GM23248 (cell line): ENCODE measurements at regions not wholly inside any gene's neighbourhood (a gene's known extent, or its start where the extent isn't known, plus 50 kb on each side); places are given as distances from the start of the nearest gene placed in this dataset.

Experiments used
- DNase-seq: peaks from one replicate; pipeline ENCODE4 v3.0.0-alpha.2; 2015
- H2AFZ ChIP-seq: fragments of 200-600 bp; sonication (generic); 2 replicates; pipeline ENCODE4 v1.6.1; 2016; ENCODE audit warnings: antibody characterized with exemption
- H3F3A ChIP-seq: fragments of 200-600 bp; sonication (generic); 2 replicates; pipeline ENCODE4 v1.6.1; 2016; ENCODE audit warnings: mild to moderate bottlenecking, antibody characterized with exemption, mixed run types; ENCODE audit not compliant: insufficient read depth
- H3K27ac ChIP-seq: fragments of 200-600 bp; sonication (generic); 2 replicates; pipeline ENCODE4 v1.5.1; 2016; ENCODE audit warnings: mild to moderate bottlenecking
- H3K27me3 ChIP-seq: fragments of 200-600 bp; sonication (generic); replicated peaks from 2 replicates; pipeline ENCODE4 v1.6.1; 2016; ENCODE audit warnings: mild to moderate bottlenecking; ENCODE audit not compliant: insufficient read depth
- H3K36me3 ChIP-seq: fragments of 200-600 bp; sonication (generic); 2 replicates; pipeline ENCODE4 v1.6.1; 2016; ENCODE audit warnings: low read depth, mild to moderate bottlenecking
- H3K4me1 ChIP-seq: fragments of 200-600 bp; sonication (generic); 2 replicates; pipeline ENCODE4 v1.6.1; 2016; ENCODE audit warnings: mild to moderate bottlenecking; ENCODE audit not compliant: insufficient read depth
- H3K4me2 ChIP-seq: fragments of 200-600 bp; sonication (generic); one replicate; pipeline ENCODE4 v1.6.1; 2016; ENCODE audit warnings: mild to moderate bottlenecking; ENCODE audit not compliant: unreplicated experiment
- H3K4me3 ChIP-seq: fragments of 200-600 bp; sonication (generic); 2 replicates; pipeline ENCODE4 v1.5.1; 2016; ENCODE audit warnings: mild to moderate bottlenecking
- H3K79me2 ChIP-seq: fragments of 200-600 bp; sonication (generic); 2 replicates; pipeline ENCODE4 v1.6.1; 2016; ENCODE audit warnings: mild to moderate bottlenecking; ENCODE audit not compliant: insufficient read depth
- H3K9ac ChIP-seq: fragments of 200-600 bp; sonication (generic); 2 replicates; pipeline ENCODE4 v1.6.1; 2016; ENCODE audit warnings: mild to moderate bottlenecking
- H3K9me2 ChIP-seq: fragments of 200-600 bp; sonication (generic); 2 replicates; pipeline ENCODE4 v1.6.1; 2016; ENCODE audit warnings: mixed run types, mild to moderate bottlenecking, moderate library complexity; ENCODE audit not compliant: insufficient read depth
- H3K9me3 ChIP-seq: fragments of 200-600 bp; sonication (generic); one replicate; pipeline ENCODE4 v1.6.1; 2017; ENCODE audit warnings: low read depth
- H4K20me1 ChIP-seq: fragments of 200-600 bp; sonication (generic); 2 replicates; pipeline ENCODE4 v1.6.0; 2016; ENCODE audit not compliant: insufficient read depth
- EZH2 ChIP-seq: fragments of 200-600 bp; sonication (generic); IDR thresholded peaks from 2 replicates; pipeline ENCODE4 v1.6.1; 2018; ENCODE audit warnings: antibody characterized with exemption, mild to moderate bottlenecking; ENCODE audit not compliant: insufficient read depth, poor library complexity, severe bottlenecking
- EZH2phosphoT487 ChIP-seq: fragments of 200-600 bp; sonication (generic); IDR thresholded peaks from 2 replicates; pipeline ENCODE4 v1.6.1; 2018; ENCODE audit warnings: antibody characterized with exemption, moderate library complexity, mild to moderate bottlenecking, low read depth; ENCODE audit not compliant: insufficient read depth
- WGBS, 2 experiments: methylation state at CpG; one replicate each; pipeline ENCODE4 v1.1.6; 2015 to 2017; ENCODE audit warnings: low lambda C conversion rate in 2 of 2, low coverage in 1 of 2; ENCODE audit errors: missing lambda C conversion rate in 2 of 2; 5-methylcytosine and 5-hydroxymethylcytosine counted together
- in situ Hi-C: fragments of 300-500 bp; cut with MboI; formaldehyde crosslinking; loops from 2 replicates; pipeline ENCODE4 v1.15.0; 2020

- Histone ChIP-seq H3K36me3 (no peaks in the 10 kb centered on the region), H2AFZ (no peak overlapping the region)
- DNase-seq, result no peak
Measured at GRCh38 chr9:88737876-88738275, 202.9 kb downstream of the NXNL2 start.

GRCh38 chr9:88738709-88739108, 203.7 kb downstream of the NXNL2 start:
- peak overlapping the region; percentile 49 for H3K4me2 ChIP-seq
- H3K9me3 ChIP-seq, result no peaks in the 10 kb centered on the region
- TF ChIP-seq EZH2phosphoT487, result no peak
- no peak for TF ChIP-seq EZH2
- H3K4me1 ChIP-seq, result peaks cover 41% of the 10 kb centered on the region
- peak overlapping the region; percentile 24 for H3K27ac ChIP-seq
- DNase-seq, result peak; percentile 87
- H3K27me3 ChIP-seq, result no peaks in the 10 kb centered on the region
- H3K9me2 ChIP-seq, result no peaks in the 10 kb centered on the region
- peaks cover 39% of the 10 kb centered on the region for H3F3A ChIP-seq
- no peaks in the 10 kb centered on the region for H4K20me1 ChIP-seq
- WGBS, 2 experiments, result 7 to 12% methylated on average over 3 of the region's 3 CpGs
- no peak overlapping the region for H2AFZ ChIP-seq
- in situ Hi-C loops, result no loop called here
- H3K9ac ChIP-seq, result peak overlapping the region; percentile 27
- H3K4me3 ChIP-seq, result no peak overlapping the region
- no peaks in the 10 kb centered on the region for H3K36me3 ChIP-seq
- no peaks in the 10 kb centered on the region for H3K79me2 ChIP-seq

More at GRCh38 chr9:88737876-88738275, 202.9 kb downstream of the NXNL2 start:
- H3K9me3 ChIP-seq, result no peaks in the 10 kb centered on the region
- H4K20me1 ChIP-seq, result no peaks in the 10 kb centered on the region
- H3K4me3 ChIP-seq, result no peak overlapping the region
- 82% methylated on average over 9 of the region's 9 CpGs for WGBS, 2 experiments
- H3K9ac ChIP-seq, result no peak overlapping the region
- H3K4me2 ChIP-seq, result no peak overlapping the region
- H3F3A ChIP-seq, result peaks cover 47% of the 10 kb centered on the region
- H3K79me2 ChIP-seq, result no peaks in the 10 kb centered on the region
- H3K4me1 ChIP-seq, result peaks cover 45% of the 10 kb centered on the region
- no peak overlapping the region for H3K27ac ChIP-seq
- no peaks in the 10 kb centered on the region for H3K27me3 ChIP-seq
- no peak for TF ChIP-seq EZH2phosphoT487
- TF ChIP-seq EZH2, result no peak
- H3K9me2 ChIP-seq, result no peaks in the 10 kb centered on the region
- in situ Hi-C loops, result no loop called here

- H3K9me3 ChIP-seq, result no peaks in the 10 kb centered on the region
- peak overlapping the region; percentile 24 for H3K27ac ChIP-seq
- 29 to 35% methylated on average over 2 of the region's 2 CpGs for WGBS, 2 experiments
- no peak overlapping the region for H3K4me3 ChIP-seq
- peaks cover 33% of the 10 kb centered on the region for H3F3A ChIP-seq
- H3K27me3 ChIP-seq, result no peaks in the 10 kb centered on the region
- H3K9ac ChIP-seq, result peak overlapping the region; percentile 27; the same call in 1 of the 2 replicates
- H3K36me3 ChIP-seq, result no peaks in the 10 kb centered on the region
- no peaks in the 10 kb centered on the region for H4K20me1 ChIP-seq
- H2AFZ ChIP-seq, result no peak overlapping the region
- H3K9me2 ChIP-seq, result no peaks in the 10 kb centered on the region
- H3K4me2 ChIP-seq, result peak overlapping the region; percentile 49
- TF ChIP-seq EZH2phosphoT487 (no peak), EZH2 (no peak)
- in situ Hi-C loops, result no loop called here
- no peaks in the 10 kb centered on the region for H3K79me2 ChIP-seq
- peaks cover 35% of the 10 kb centered on the region for H3K4me1 ChIP-seq
- DNase-seq, result no peak
Measured at GRCh38 chr9:88739373-88739772, 204.4 kb downstream of the NXNL2 start.

GRCh38 chr9:88740844-88741243, 205.9 kb downstream of the NXNL2 start:
- Histone ChIP-seq H4K20me1 (no peaks in the 10 kb centered on the region), H3K27me3 (no peaks in the 10 kb centered on the region), H3K9me3 (no peaks in the 10 kb centered on the region), H3K4me2 (no peak overlapping the region), H2AFZ (no peak overlapping the region), H3K27ac (no peak overlapping the region), H3K4me1 (peaks cover 40% of the 10 kb centered on the region), H3K9me2 (no peaks in the 10 kb centered on the region), H3F3A (peaks cover 36% of the 10 kb centered on the region), H3K4me3 (no peak overlapping the region), H3K36me3 (no peaks in the 10 kb centered on the region), H3K79me2 (no peaks in the 10 kb centered on the region), H3K9ac (no peak overlapping the region)
- WGBS, 2 experiments, result 88 to 90% methylated on average over 7 of the region's 7 CpGs
- TF ChIP-seq EZH2 (no peak), EZH2phosphoT487 (no peak)
- DNase-seq, result no peak
- in situ Hi-C loops, result loop anchor here (10.0 kb wide), 1 partner anchor 254 kb away; the partner anchor contains the start of gene S1PR3

- Histone ChIP-seq H3K4me2 (no peak overlapping the region), H3K4me3 (no peak overlapping the region), H3K36me3 (no peaks in the 10 kb centered on the region), H4K20me1 (no peaks in the 10 kb centered on the region), H2AFZ (no peak overlapping the region), H3K9ac (no peak overlapping the region), H3K9me3 (no peaks in the 10 kb centered on the region), H3K79me2 (no peaks in the 10 kb centered on the region), H3K27me3 (no peaks in the 10 kb centered on the region), H3F3A (peaks cover 41% of the 10 kb centered on the region), H3K27ac (no peak overlapping the region), H3K9me2 (no peaks in the 10 kb centered on the region), H3K4me1 (peaks cover 44% of the 10 kb centered on the region)
- no peak for TF ChIP-seq EZH2phosphoT487
- TF ChIP-seq EZH2, result no peak
- no peak for DNase-seq
- in situ Hi-C loops, result loop anchor here (10.0 kb wide), 1 partner anchor 253 kb away; the partner anchor contains the start of gene S1PR3
- 67% methylated on average over 3 of the region's 3 CpGs for WGBS, 2 experiments
Measured at GRCh38 chr9:88741335-88741734, 206.4 kb downstream of the NXNL2 start.
